ENCODE measurements at regions not wholly inside any gene's neighbourhood (a gene's known extent, or its start where the extent isn't known, plus 50 kb on each side); places are given as distances from the start of the nearest gene placed in this dataset.

- TF ChIP-seq POLR2A (IDR thresholded peaks at IDR 0.05; ENCODE audit: low read depth) (no peak), CTCF (IDR thresholded peaks at IDR 0.05) (peak; percentile 86 to 93 (median 91))
These were observed 344.0 kb downstream of the PIK3C3 start for GRCh38 chr18:42298759-42299675.
